ENCODE measurements at regions not wholly inside any gene's neighbourhood (a gene's known extent, or its start where the extent isn't known, plus 50 kb on each side); places are given as distances from the start of the nearest gene placed in this dataset.

DNA sequence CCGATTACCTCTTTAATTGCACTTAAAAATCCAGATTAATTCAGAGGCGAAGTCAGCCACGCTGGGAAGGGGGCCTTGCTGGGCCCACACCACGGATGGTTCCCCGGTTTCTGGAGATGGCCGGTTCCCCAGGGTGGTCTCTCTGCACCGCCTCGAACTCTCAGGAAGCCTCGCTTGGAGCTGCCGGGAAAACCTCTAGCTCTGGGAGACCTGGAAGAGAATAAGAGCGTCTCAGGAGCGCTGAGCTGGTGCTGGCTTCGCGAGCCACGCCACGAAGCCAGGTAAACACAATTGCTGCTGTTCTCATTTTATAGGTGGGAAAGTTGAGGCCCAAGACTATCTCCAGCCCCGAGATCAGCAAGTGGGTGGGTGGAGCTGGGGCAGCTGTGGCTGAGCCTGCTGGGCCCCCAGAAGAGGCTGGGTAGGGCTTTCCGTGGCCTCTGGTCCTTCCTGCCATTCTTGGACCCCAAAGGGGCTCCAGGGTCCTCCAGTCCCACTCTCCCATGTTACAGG lies 110.4 kb downstream of the MICALL2 start:
- CTCF ChIA-PET: interaction anchor here (0.7 kb wide), 1 partner anchor 12 kb away, joined by 10 read pairs; no protein-coding TSS in a partner anchor
- no peaks in the 10 kb centered on the region for H3K9me3 Mint-ChIP-seq (ENCODE audit: low read depth, unreplicated experiment)
- no TSS peak for BruUV-seq (replicated peaks)
- no peaks in the 10 kb centered on the region for H3K36me3 Mint-ChIP-seq (ENCODE audit: insufficient read depth, unreplicated experiment)
- H3K27ac Mint-ChIP-seq (ENCODE audit: unreplicated experiment): no peak overlapping the region
- no peak for DNase-seq
- TF ChIP-seq, protein P1, sequence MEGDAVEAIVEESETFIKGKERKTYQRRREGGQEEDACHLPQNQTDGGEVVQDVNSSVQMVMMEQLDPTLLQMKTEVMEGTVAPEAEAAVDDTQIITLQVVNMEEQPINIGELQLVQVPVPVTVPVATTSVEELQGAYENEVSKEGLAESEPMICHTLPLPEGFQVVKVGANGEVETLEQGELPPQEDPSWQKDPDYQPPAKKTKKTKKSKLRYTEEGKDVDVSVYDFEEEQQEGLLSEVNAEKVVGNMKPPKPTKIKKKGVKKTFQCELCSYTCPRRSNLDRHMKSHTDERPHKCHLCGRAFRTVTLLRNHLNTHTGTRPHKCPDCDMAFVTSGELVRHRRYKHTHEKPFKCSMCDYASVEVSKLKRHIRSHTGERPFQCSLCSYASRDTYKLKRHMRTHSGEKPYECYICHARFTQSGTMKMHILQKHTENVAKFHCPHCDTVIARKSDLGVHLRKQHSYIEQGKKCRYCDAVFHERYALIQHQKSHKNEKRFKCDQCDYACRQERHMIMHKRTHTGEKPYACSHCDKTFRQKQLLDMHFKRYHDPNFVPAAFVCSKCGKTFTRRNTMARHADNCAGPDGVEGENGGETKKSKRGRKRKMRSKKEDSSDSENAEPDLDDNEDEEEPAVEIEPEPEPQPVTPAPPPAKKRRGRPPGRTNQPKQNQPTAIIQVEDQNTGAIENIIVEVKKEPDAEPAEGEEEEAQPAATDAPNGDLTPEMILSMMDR (IDR thresholded peaks at IDR 0.05; ENCODE audit: unreplicated experiment): no peak
- H3K4me1 Mint-ChIP-seq (ENCODE audit: low read depth, unreplicated experiment): no peaks in the 10 kb centered on the region
- H3K4me3 Mint-ChIP-seq (ENCODE audit: low read depth, unreplicated experiment): no peak overlapping the region
- H3K27me3 Mint-ChIP-seq (ENCODE audit: unreplicated experiment): peaks cover 83% of the 10 kb centered on the region
- intact Hi-C loops (cut with micrococcal nuclease; ENCODE audit: unreplicated experiment): no loop called here

DNA sequence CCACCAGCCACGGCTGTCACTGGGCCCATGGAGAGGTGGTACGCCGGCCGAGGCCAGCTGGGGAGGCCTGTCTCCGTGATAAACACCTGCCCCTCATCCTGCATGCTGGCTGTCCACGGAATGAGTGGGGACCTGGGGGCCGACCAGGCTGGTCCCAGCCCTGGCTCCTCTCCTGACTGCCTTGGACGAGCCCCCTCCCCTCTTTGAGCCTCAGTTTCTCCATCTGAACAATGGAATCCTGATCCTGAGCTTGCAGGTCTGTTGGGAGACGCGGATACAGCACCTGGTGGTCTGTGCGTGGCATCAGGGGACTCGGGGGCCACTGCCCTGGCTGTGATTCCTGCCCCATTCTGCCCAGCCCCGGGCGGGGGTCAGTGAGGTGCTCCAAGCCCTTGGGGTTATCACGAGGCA lies 109.9 kb downstream of the MICALL2 start:
- TF ChIP-seq, protein P1 (IDR thresholded peaks at IDR 0.05; ENCODE audit: unreplicated experiment): no peak
- no TSS peak for BruUV-seq (replicated peaks)
- no peaks in the 10 kb centered on the region for H3K4me1 Mint-ChIP-seq (ENCODE audit: low read depth, unreplicated experiment)
- no peak overlapping the region for H3K27ac Mint-ChIP-seq (ENCODE audit: unreplicated experiment)
- H3K9me3 Mint-ChIP-seq (ENCODE audit: low read depth, unreplicated experiment): no peaks in the 10 kb centered on the region
- no peak overlapping the region for H3K4me3 Mint-ChIP-seq (ENCODE audit: low read depth, unreplicated experiment)
- intact Hi-C loops (cut with micrococcal nuclease; ENCODE audit: unreplicated experiment): no loop called here
- H3K36me3 Mint-ChIP-seq (ENCODE audit: insufficient read depth, unreplicated experiment): no peaks in the 10 kb centered on the region
- CTCF ChIA-PET: no interaction called here
- H3K27me3 Mint-ChIP-seq (ENCODE audit: unreplicated experiment): peaks cover 79% of the 10 kb centered on the region
- DNase-seq: no peak

DNA sequence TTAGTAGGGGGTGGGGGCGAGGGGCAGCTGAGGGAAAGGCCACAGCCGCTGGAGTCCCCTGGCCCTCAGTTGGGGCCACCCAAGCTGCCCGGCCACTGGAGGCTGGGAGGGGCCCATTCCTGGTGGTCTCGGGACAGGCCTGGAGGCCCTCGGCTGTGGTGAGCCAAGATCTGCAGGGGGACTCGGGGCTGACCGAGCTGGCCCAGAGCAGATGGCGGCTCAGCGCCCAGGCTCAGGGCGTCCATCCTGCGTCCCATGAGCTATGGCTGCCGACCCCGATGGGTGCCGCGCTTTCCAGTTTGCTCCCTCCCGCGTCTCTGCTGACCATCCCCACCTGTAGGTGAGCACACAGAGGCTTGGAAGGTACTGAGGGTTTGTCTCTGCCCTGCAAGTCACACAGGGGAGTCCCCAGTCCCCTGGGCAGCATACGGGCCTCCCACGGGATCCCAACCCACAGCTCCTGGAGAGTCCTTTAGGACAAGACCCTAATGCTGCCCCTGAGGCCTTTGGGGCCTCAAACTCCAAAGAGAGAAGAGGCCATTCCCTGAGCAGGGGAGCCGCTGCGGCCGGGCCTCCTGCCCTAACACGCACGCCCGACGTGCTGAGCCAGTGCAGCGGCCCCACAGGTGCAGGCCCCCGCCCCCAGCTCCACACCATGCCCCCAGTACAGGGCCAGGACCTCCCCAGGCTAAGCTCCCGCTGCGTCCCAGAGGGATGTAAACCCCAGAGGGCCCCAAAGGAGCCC lies 107.2 kb downstream of the MICALL2 start:
- TF ChIP-seq, protein P1 (IDR thresholded peaks at IDR 0.05; ENCODE audit: unreplicated experiment): no peak
- Mint-ChIP-seq H3K27ac (ENCODE audit: unreplicated experiment) (no peak overlapping the region), H3K9me3 (ENCODE audit: low read depth, unreplicated experiment) (no peaks in the 10 kb centered on the region), H3K4me1 (ENCODE audit: low read depth, unreplicated experiment) (peaks cover 19% of the 10 kb centered on the region), H3K4me3 (ENCODE audit: low read depth, unreplicated experiment) (no peak overlapping the region), H3K27me3 (ENCODE audit: unreplicated experiment) (peaks cover 69% of the 10 kb centered on the region), H3K36me3 (ENCODE audit: insufficient read depth, unreplicated experiment) (peaks cover 5% of the 10 kb centered on the region)
- CTCF ChIA-PET: no interaction called here
- BruUV-seq (replicated peaks): no TSS peak
- intact Hi-C loops (cut with micrococcal nuclease; ENCODE audit: unreplicated experiment): no loop called here
- no peak for DNase-seq

DNA sequence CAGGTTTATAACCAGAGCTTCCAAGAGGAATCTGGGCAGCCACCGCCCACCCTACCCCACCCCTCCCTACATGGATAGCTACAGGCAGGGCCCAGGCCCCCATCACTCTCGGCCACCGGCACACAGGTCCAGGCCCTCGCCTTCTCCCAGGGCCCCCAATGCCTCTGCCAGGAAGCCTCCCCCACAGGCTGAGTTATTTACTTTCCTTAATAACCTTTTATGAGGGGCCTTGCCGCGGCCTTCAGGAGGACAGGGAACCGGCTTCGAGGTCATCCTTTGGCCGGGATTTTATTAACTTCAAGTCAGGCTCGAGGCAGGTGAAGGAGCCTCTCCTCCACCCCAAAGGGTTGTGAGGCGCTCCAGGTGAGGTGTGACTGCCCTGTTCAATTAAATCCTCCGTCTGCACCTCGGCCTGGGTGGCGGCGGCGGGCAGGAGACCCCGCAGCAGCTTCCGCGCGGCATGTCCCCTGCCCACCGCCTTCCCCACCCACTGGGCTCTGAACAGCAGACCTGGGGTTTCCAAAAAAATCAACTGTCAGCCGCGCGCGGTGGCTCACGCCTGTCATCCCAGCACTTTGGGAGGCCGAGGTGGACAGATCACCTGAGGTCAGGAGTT lies 106.5 kb downstream of the MICALL2 start:
- CTCF ChIA-PET: no interaction called here
- no TSS peak for BruUV-seq (replicated peaks)

More for the DNA sequence above, 106.5 kb downstream of the MICALL2 start:
- H3K27me3 Mint-ChIP-seq (ENCODE audit: unreplicated experiment): peaks cover 67% of the 10 kb centered on the region
- H3K36me3 Mint-ChIP-seq (ENCODE audit: insufficient read depth, unreplicated experiment): peaks cover 5% of the 10 kb centered on the region
- intact Hi-C loops (cut with micrococcal nuclease; ENCODE audit: unreplicated experiment): no loop called here
- no peak overlapping the region for H3K27ac Mint-ChIP-seq (ENCODE audit: unreplicated experiment)
- TF ChIP-seq, protein P1 (IDR thresholded peaks at IDR 0.05; ENCODE audit: unreplicated experiment): no peak
- H3K4me3 Mint-ChIP-seq (ENCODE audit: low read depth, unreplicated experiment): no peak overlapping the region
- peaks cover 19% of the 10 kb centered on the region for H3K4me1 Mint-ChIP-seq (ENCODE audit: low read depth, unreplicated experiment)
- DNase-seq: no peak
- no peaks in the 10 kb centered on the region for H3K9me3 Mint-ChIP-seq (ENCODE audit: low read depth, unreplicated experiment)

All from Calu3 (cell line).